ENCODE measurements at regions not wholly inside any gene's neighbourhood (a gene's known extent, or its start where the extent isn't known, plus 50 kb on each side); places are given as distances from the start of the nearest gene placed in this dataset.

- Mint-ChIP-seq H3K4me3 (no peak overlapping the region), H3K9me3 (peaks cover 14% of the 10 kb centered on the region), H3K4me1 (no peaks in the 10 kb centered on the region), H3K27ac (no peak overlapping the region), H3K36me3 (ENCODE audit: low read depth) (no peaks in the 10 kb centered on the region), H3K27me3 (no peaks in the 10 kb centered on the region)
- intact Hi-C loops (cut with micrococcal nuclease) = no loop called here
- no peak for DNase-seq
Measured at GRCh38 chr5:19319252-19319651, 668.7 kb downstream of the CDH18 start.

DNA sequence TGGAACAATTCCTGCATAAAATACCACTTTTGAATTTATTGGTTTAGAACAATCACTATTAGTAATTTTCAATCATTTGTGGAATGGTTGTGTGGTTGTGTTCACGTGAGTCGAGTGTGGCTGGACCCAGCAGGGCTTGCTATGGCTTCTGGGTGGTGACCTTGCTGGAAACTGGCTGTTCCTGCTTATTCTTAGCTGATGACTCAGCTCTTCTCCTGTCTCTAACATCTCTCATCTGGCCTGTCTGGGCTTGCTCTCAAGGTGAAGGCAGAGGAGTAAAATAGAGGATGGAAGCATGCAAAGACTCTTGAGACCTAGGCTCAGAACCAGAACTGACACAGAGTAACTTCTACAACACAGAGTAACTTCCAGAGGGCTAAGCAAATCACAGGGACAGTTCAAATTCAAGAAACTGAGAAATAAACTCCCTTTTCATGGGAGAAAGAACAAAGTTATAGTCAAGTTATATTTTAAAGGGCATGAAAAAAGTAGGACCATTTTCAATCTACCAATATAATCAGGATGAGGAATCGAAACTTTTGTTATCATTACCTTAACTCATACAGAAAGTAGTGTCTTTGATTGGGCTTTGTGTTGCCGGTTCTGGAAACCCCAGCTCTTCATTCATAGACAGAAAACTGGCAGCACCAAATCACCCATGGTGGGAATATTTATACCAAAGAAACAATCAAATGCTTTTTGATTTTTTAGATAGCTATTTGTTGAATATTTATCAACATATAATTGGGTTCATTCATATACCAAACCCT, 665.1 kb downstream of the CDH18 start:
- Mint-ChIP-seq H3K27ac (no peak overlapping the region), H3K36me3 (ENCODE audit: low read depth) (no peaks in the 10 kb centered on the region), H3K4me1 (no peaks in the 10 kb centered on the region), H3K4me3 (no peak overlapping the region), H3K27me3 (no peaks in the 10 kb centered on the region), H3K9me3 (peaks cover 7% of the 10 kb centered on the region)
- no peak for DNase-seq
- intact Hi-C loops (cut with micrococcal nuclease) = no loop called here

GRCh38 chr5:19334278-19334677, 653.7 kb downstream of the CDH18 start:
- Mint-ChIP-seq H3K27ac (no peak overlapping the region), H3K4me1 (no peaks in the 10 kb centered on the region), H3K27me3 (no peaks in the 10 kb centered on the region), H3K36me3 (ENCODE audit: low read depth) (no peaks in the 10 kb centered on the region), H3K4me3 (no peak overlapping the region), H3K9me3 (peaks cover 17% of the 10 kb centered on the region)
- intact Hi-C loops (cut with micrococcal nuclease) = no loop called here
- DNase-seq = no peak

GRCh38 chr5:19342942-19343341, 645.1 kb downstream of the CDH18 start:
- Mint-ChIP-seq H3K27ac (no peak overlapping the region), H3K4me1 (no peaks in the 10 kb centered on the region), H3K27me3 (no peaks in the 10 kb centered on the region), H3K9me3 (peaks cover 4% of the 10 kb centered on the region), H3K4me3 (no peak overlapping the region), H3K36me3 (ENCODE audit: low read depth) (no peaks in the 10 kb centered on the region)
- DNase-seq = no peak
- intact Hi-C loops (cut with micrococcal nuclease) = no loop called here

GRCh38 chr5:19352120-19352519, 635.9 kb downstream of the CDH18 start:
- Mint-ChIP-seq H3K9me3 (no peaks in the 10 kb centered on the region), H3K4me3 (no peak overlapping the region), H3K27ac (no peak overlapping the region), H3K36me3 (ENCODE audit: low read depth) (no peaks in the 10 kb centered on the region), H3K4me1 (no peaks in the 10 kb centered on the region), H3K27me3 (no peaks in the 10 kb centered on the region)
- intact Hi-C loops (cut with micrococcal nuclease) = no loop called here
- no peak for DNase-seq

- no peak overlapping the region for H3K4me3 Mint-ChIP-seq
- H3K9me3 Mint-ChIP-seq = no peaks in the 10 kb centered on the region
- intact Hi-C loops (cut with micrococcal nuclease) = no loop called here
- DNase-seq = no peak
- H3K27me3 Mint-ChIP-seq = no peaks in the 10 kb centered on the region
- H3K36me3 Mint-ChIP-seq (ENCODE audit: low read depth) = no peaks in the 10 kb centered on the region
- H3K4me1 Mint-ChIP-seq = no peaks in the 10 kb centered on the region
- no peak overlapping the region for H3K27ac Mint-ChIP-seq
Measured at GRCh38 chr5:19369048-19369447, 619.0 kb downstream of the CDH18 start.

DNA sequence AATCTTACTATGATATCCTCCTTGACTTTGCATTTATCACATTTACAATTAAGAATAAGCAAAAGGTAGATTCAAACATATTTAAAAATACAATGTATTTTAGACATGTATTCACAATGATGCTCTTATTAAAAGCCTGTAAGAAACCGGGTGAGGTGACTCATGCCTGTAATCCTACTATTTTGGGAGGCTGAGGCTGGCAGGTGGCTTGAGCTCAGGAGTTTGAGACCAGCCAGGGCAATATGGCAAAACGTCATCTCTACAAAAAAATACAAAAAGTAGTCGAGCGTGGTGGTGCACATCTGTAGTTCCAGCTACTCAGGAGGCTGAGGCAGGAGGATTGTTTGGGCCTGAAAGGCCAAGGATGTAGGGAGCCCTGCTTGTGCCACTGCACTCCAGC, 618.4 kb downstream of the CDH18 start:
- H3K36me3 Mint-ChIP-seq (ENCODE audit: low read depth) = no peaks in the 10 kb centered on the region
- no peak overlapping the region for H3K27ac Mint-ChIP-seq
- intact Hi-C loops (cut with micrococcal nuclease) = no loop called here
- H3K9me3 Mint-ChIP-seq = no peaks in the 10 kb centered on the region
- DNase-seq = no peak
- H3K27me3 Mint-ChIP-seq = no peaks in the 10 kb centered on the region
- no peak overlapping the region for H3K4me3 Mint-ChIP-seq
- no peaks in the 10 kb centered on the region for H3K4me1 Mint-ChIP-seq

DNA sequence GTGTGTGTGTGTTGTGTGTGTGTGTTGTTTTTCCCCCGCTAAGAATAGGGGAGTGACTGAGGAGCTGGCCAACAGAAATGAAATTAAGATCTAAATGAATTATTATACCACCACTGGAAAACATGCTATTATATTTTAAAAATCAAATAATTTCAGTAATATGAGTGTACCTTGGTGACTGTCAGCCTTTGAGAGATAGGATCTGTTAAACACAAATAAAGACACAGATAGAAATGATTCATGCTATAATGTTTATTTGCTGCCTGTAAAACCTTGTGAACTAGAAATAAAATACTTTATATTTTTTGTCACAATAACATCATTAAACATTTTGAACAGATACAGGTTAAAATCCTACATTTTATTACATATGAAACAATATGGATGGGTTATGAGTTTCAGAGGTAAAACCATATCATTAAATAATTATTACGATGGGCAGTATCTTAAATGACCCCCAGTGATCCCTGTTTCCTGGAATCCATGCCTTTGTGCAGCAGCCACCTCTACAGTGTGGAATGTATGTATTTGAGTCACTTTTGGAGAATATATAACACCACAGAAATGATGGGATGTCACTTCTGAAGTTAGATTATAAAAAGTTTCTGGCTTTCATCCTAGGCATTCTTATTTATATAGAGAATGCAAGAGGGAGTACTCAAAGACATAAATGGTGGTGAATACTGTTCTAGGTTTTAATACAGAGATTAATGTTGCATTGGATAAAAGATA, 617.2 kb downstream of the CDH18 start:
- Mint-ChIP-seq H3K9me3 (no peaks in the 10 kb centered on the region), H3K36me3 (ENCODE audit: low read depth) (no peaks in the 10 kb centered on the region), H3K27ac (no peak overlapping the region), H3K4me1 (no peaks in the 10 kb centered on the region), H3K27me3 (no peaks in the 10 kb centered on the region), H3K4me3 (no peak overlapping the region)
- intact Hi-C loops (cut with micrococcal nuclease) = no loop called here
- DNase-seq = no peak

GRCh38 chr5:19388391-19388790, 599.6 kb downstream of the CDH18 start:
- H3K4me1 Mint-ChIP-seq = no peaks in the 10 kb centered on the region
- no peak for DNase-seq
- intact Hi-C loops (cut with micrococcal nuclease) = no loop called here
- H3K4me3 Mint-ChIP-seq = no peak overlapping the region
- peaks cover 6% of the 10 kb centered on the region for H3K9me3 Mint-ChIP-seq
- no peaks in the 10 kb centered on the region for H3K36me3 Mint-ChIP-seq (ENCODE audit: low read depth)
- no peaks in the 10 kb centered on the region for H3K27me3 Mint-ChIP-seq
- H3K27ac Mint-ChIP-seq = no peak overlapping the region

GRCh38 chr5:19401032-19401431, 587.0 kb downstream of the CDH18 start:
- H3K27ac Mint-ChIP-seq = no peak overlapping the region
- peaks cover 3% of the 10 kb centered on the region for H3K9me3 Mint-ChIP-seq
- H3K4me3 Mint-ChIP-seq = no peak overlapping the region
- intact Hi-C loops (cut with micrococcal nuclease) = no loop called here
- no peaks in the 10 kb centered on the region for H3K27me3 Mint-ChIP-seq
- no peak for DNase-seq
- no peaks in the 10 kb centered on the region for H3K36me3 Mint-ChIP-seq (ENCODE audit: low read depth)
- no peaks in the 10 kb centered on the region for H3K4me1 Mint-ChIP-seq

DNA sequence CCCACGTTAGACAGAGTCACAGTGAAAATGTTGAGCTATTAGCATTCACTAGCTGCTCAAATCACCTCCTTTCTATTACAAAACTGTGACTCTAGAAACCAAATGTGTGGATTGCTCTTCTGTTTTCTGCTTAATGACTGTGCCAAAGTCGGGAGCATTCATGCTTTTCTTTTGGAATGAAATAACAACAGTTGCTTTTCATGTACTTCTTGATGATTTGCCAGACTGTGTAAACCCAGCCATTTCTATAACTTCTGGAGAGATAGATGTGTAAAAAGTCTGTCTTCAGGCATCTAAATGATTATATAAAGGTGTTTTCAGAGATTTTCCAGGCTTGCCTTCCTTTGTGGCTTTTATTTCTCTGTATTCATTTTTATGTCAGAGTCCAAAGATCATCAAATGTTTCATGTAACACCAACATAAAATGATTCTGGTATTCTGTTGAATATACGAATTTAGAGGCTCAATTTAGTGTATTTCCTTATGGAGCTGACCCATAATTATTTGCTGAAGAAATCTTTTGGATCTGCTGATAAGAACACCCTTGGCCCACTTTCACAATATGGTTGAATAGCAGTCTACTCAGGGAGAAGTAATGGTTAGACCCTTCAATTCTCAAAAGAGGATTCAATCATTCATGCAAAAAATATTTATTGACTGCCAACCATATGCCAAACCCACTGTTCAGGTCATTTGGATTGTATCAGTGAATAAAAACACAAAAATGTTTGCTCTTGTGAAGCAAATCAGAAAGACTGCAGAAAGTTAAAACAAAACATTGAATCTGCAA, 581.2 kb downstream of the CDH18 start:
- H3K27ac Mint-ChIP-seq = no peak overlapping the region
- H3K4me1 Mint-ChIP-seq = no peaks in the 10 kb centered on the region
- no peaks in the 10 kb centered on the region for H3K27me3 Mint-ChIP-seq
- no peak for DNase-seq
- peaks cover 3% of the 10 kb centered on the region for H3K9me3 Mint-ChIP-seq
- intact Hi-C loops (cut with micrococcal nuclease) = no loop called here
- H3K36me3 Mint-ChIP-seq (ENCODE audit: low read depth) = no peaks in the 10 kb centered on the region
- H3K4me3 Mint-ChIP-seq = no peak overlapping the region

DNA sequence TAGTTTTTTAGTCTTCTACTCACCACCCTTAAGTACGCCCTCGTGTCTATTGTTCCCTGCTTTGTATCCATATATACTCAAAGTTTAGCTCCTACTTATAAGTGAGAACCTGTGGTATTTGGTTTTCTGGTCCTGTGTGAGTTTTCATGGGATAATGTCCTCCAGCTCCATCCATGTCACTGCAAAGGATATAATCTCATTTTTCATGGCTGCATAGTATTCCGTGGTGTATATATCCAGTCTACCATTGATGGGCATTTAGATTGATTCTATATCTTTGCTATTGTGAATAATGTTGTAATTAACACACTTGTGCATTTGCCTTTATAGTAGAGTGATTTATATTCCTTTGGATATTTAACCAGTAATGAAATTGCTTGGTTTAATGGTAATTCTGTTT, 579.9 kb downstream of the CDH18 start:
- Mint-ChIP-seq H3K27ac (no peak overlapping the region), H3K27me3 (no peaks in the 10 kb centered on the region), H3K36me3 (ENCODE audit: low read depth) (no peaks in the 10 kb centered on the region), H3K9me3 (peaks cover 4% of the 10 kb centered on the region), H3K4me3 (no peak overlapping the region), H3K4me1 (no peaks in the 10 kb centered on the region)
- DNase-seq = no peak
- intact Hi-C loops (cut with micrococcal nuclease) = no loop called here

GRCh38 chr5:19411936-19412335, 576.1 kb downstream of the CDH18 start:
- intact Hi-C loops (cut with micrococcal nuclease) = no loop called here
- H3K27me3 Mint-ChIP-seq = no peaks in the 10 kb centered on the region
- H3K36me3 Mint-ChIP-seq (ENCODE audit: low read depth) = no peaks in the 10 kb centered on the region
- no peak overlapping the region for H3K4me3 Mint-ChIP-seq
- no peaks in the 10 kb centered on the region for H3K4me1 Mint-ChIP-seq
- no peak for DNase-seq
- H3K9me3 Mint-ChIP-seq = peaks cover 14% of the 10 kb centered on the region
- H3K27ac Mint-ChIP-seq = no peak overlapping the region

All from activated CD4-positive, alpha-beta T cell treated with anti-CD3 and anti-CD28 coated beads, Interleukin-2, amount 10 ng/mL, durations not matched to agents 24 days and 14 days (primary cell).